NCI-H1105 treated with DMSO at 0.1 percent for 48 hours (cell line): ENCODE measurements at regions not wholly inside any gene's neighbourhood (a gene's known extent, or its start where the extent isn't known, plus 50 kb on each side); places are given as distances from the start of the nearest gene placed in this dataset.
A peak's percentile ranks its signal among the peaks of the same experiment; 100 is the strongest.

Source experiments
- DNase-seq: peaks from one replicate; lab custom pipeline; 2025; lab: John Stamatoyannopoulos, UW

GRCh38 chr15:39153058-39153714, 427.7 kb upstream of the THBS1 start:
- no peak for DNase-seq

GRCh38 chr15:39153716-39154115, 427.2 kb upstream of the THBS1 start:
- peak; percentile 39 for DNase-seq

GRCh38 chr15:39154227-39154638, 426.6 kb upstream of the THBS1 start:
- no peak for DNase-seq

- no peak for DNase-seq
Measured at GRCh38 chr15:39154776-39155175, 426.1 kb upstream of the THBS1 start.

- DNase-seq, result no peak
Measured at GRCh38 chr15:39156166-39156565, 424.7 kb upstream of the THBS1 start.

- no peak for DNase-seq
Measured at GRCh38 chr15:39156646-39157250, 424.1 kb upstream of the THBS1 start.

GRCh38 chr15:39157882-39158281, 423.0 kb upstream of the THBS1 start:
- DNase-seq, result no peak

- DNase-seq, result no peak
Measured at GRCh38 chr15:39159833-39160232, 421.0 kb upstream of the THBS1 start.

- no peak for DNase-seq
Measured at GRCh38 chr15:39161096-39161495, 419.8 kb upstream of the THBS1 start.

- DNase-seq, result no peak
Measured at GRCh38 chr15:39165020-39165706, 415.7 kb upstream of the THBS1 start.

- no peak for DNase-seq
Measured at GRCh38 chr15:39167164-39168058, 413.5 kb upstream of the THBS1 start.

GRCh38 chr15:39171944-39172368, 408.9 kb upstream of the THBS1 start:
- DNase-seq, result peak; percentile 81

- no peak for DNase-seq
Measured at GRCh38 chr15:39172380-39173281, 408.2 kb upstream of the THBS1 start.

GRCh38 chr15:39173426-39173825, 407.5 kb upstream of the THBS1 start:
- no peak for DNase-seq

GRCh38 chr15:39174332-39174731, 406.5 kb upstream of the THBS1 start:
- DNase-seq, result no peak

GRCh38 chr15:39176030-39176429, 404.8 kb upstream of the THBS1 start:
- DNase-seq, result no peak

- DNase-seq, result no peak
Measured at GRCh38 chr15:39177561-39177960, 403.3 kb upstream of the THBS1 start.

- DNase-seq, result no peak
Measured at GRCh38 chr15:39180030-39180429, 400.8 kb upstream of the THBS1 start.

GRCh38 chr15:39180483-39180933, 400.4 kb upstream of the THBS1 start:
- DNase-seq, result no peak

GRCh38 chr15:39181056-39181747, 399.7 kb upstream of the THBS1 start:
- DNase-seq, result no peak

- no peak for DNase-seq
Measured at GRCh38 chr15:39181940-39182339, 398.9 kb upstream of the THBS1 start.
